GM10248 (cell line): ENCODE measurements at regions not wholly inside any gene's neighbourhood (a gene's known extent, or its start where the extent isn't known, plus 50 kb on each side); places are given as distances from the start of the nearest gene placed in this dataset.

Experiments used
- CTCF ChIA-PET: fragments of 300-600 bp; sonication (Branson Sonifier 250); formaldehyde crosslinking; extraction: SDS; loops from one replicate; lab custom pipeline; 2021; ENCODE audit warnings: antibody characterized with exemption; lab: Yijun Ruan, JAX
- POLR2A ChIA-PET: fragments of 350-650 bp; sonication (Branson Sonifier 250); formaldehyde crosslinking; extraction: SDS; loops from one replicate; lab custom pipeline; 2020; ENCODE audit warnings: antibody characterized with exemption; lab: Yijun Ruan, JAX
- DNase-seq: peaks from one replicate; pipeline ENCODE4 v3.0.0; 2012; ENCODE audit errors: extremely low spot score
- TF ChIP-seq, protein P1 (sequence below): IDR thresholded peaks from 2 replicates; pipeline ENCODE4 v1.5.1; 2012; ENCODE audit warnings: mild to moderate bottlenecking, low read depth; ENCODE audit errors: extremely low read depth, missing control alignments, control extremely low read depth

GRCh38 chr6:62652692-62653328, 366.8 kb upstream of the KHDRBS2 start:
- CTCF ChIA-PET, result no interaction called here
- TF ChIP-seq, protein P1, sequence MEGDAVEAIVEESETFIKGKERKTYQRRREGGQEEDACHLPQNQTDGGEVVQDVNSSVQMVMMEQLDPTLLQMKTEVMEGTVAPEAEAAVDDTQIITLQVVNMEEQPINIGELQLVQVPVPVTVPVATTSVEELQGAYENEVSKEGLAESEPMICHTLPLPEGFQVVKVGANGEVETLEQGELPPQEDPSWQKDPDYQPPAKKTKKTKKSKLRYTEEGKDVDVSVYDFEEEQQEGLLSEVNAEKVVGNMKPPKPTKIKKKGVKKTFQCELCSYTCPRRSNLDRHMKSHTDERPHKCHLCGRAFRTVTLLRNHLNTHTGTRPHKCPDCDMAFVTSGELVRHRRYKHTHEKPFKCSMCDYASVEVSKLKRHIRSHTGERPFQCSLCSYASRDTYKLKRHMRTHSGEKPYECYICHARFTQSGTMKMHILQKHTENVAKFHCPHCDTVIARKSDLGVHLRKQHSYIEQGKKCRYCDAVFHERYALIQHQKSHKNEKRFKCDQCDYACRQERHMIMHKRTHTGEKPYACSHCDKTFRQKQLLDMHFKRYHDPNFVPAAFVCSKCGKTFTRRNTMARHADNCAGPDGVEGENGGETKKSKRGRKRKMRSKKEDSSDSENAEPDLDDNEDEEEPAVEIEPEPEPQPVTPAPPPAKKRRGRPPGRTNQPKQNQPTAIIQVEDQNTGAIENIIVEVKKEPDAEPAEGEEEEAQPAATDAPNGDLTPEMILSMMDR, result no peak
- no peak for DNase-seq
- POLR2A ChIA-PET, result no interaction called here

DNA sequence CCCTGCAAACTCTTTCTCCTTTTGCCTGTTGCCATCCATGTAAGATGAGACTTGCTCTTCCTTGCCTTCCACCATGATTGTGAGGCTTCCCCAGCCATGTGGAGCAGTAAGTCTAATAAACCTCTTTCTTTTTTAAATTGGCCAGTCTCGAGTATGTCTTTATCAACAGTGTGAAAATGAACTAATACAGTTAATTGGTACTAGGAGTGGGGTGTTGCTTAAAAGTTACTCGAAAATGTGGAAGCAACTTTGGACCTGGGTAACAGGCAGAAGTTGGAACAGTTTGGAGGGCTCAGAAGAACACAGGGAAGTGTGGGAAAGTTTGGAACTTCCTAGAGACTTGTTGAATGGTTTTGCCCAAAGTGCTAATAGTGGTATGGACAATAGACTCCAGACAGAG, 359.2 kb upstream of the KHDRBS2 start:
- POLR2A ChIA-PET, result no interaction called here
- CTCF ChIA-PET, result no interaction called here
- DNase-seq, result no peak
- TF ChIP-seq, protein P1, result no peak

DNA sequence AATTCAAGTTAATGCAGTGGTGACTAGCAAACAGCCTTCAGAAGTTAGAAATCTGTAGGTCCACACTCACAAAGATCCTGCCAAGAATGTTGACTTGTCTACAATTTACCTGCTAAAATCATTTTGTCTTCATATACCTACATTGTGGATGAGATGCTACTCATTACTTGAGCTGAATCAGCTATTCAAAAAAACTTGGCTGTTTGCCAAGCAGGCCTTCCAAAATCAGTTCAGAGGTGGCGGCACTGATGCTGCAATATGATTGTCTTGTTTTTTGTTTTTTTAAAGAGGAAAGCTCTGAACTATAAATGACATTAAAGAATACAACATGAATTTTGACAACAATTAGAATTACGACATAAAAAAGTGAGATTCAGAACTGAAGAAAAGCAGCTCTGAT, 354.7 kb upstream of the KHDRBS2 start:
- POLR2A ChIA-PET, result no interaction called here
- TF ChIP-seq, protein P1, result no peak
- DNase-seq, result no peak
- CTCF ChIA-PET, result no interaction called here

GRCh38 chr6:62626661-62627060, 340.6 kb upstream of the KHDRBS2 start:
- ChIA-PET POLR2A (no interaction called here), CTCF (interaction anchor here (1.0 kb wide), 1 partner anchor 38 kb away, joined by 3 read pairs; no protein-coding TSS in a partner anchor)
- TF ChIP-seq, protein P1, result no peak
- no peak for DNase-seq

DNA sequence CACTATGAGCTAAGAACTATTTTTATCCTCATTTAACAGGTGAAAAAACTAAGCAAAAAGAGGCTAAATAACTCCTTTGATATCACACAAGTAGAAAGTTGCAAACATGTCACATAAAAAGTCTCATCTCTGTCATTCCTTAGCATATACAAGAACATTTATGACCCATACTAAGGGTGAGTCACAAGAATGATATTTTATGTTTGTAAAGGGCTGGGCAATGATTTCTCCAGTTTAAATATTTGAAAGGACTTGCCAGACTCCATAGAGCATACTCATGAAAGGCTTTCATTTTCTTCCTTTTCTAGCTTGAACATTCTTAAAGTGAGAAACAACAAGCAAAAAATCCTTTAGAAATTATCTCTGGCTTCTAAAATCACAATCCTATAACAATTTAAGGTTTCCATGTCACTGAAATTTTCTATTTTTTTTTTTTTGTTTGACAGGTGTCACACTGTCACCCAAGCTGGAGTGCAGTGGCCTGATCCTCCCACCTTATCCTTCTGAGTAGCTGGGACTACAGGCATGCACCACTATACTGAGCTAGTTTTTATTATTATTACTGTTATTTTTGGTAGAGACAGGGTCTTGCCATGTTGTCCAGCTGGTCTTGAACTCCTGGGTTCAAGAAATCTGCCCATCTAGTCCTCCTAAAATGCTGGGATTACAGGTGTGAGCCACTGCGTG, 338.0 kb upstream of the KHDRBS2 start:
- TF ChIP-seq, protein P1, result no peak
- CTCF ChIA-PET, result interaction anchor here (1.1 kb wide), 1 partner anchor 42 kb away, joined by 3 read pairs; no protein-coding TSS in a partner anchor
- POLR2A ChIA-PET, result no interaction called here
- no peak for DNase-seq

GRCh38 chr6:62615366-62616015, 329.5 kb upstream of the KHDRBS2 start:
- POLR2A ChIA-PET, result no interaction called here
- DNase-seq, result no peak
- CTCF ChIA-PET, result no interaction called here
- TF ChIP-seq, protein P1, result no peak
